ENCODE measurements at regions not wholly inside any gene's neighbourhood (a gene's known extent, or its start where the extent isn't known, plus 50 kb on each side); places are given as distances from the start of the nearest gene placed in this dataset.

- H3K4me3 ChIP-seq (ENCODE audit: low read depth, low read length): no peak overlapping the region
- no peak for TF ChIP-seq CTCF (IDR thresholded peaks at IDR 0.05; ENCODE audit: low read depth, low read length)
Observed at GRCh38 chr7:17680026-17680425, 260.3 kb downstream of the SNX13 start.

GRCh38 chr7:17680943-17681351 lies 259.3 kb downstream of the SNX13 start:
- H3K4me3 ChIP-seq (ENCODE audit: low read depth, low read length): no peak overlapping the region
- no peak; the same call in 1 of the 2 replicates for TF ChIP-seq CTCF (IDR thresholded peaks at IDR 0.05; ENCODE audit: low read depth, low read length)

GRCh38 chr7:17681965-17682364 lies 258.3 kb downstream of the SNX13 start:
- H3K4me3 ChIP-seq (ENCODE audit: low read depth, low read length): no peak overlapping the region
- TF ChIP-seq CTCF (IDR thresholded peaks at IDR 0.05; ENCODE audit: low read depth, low read length): no peak

GRCh38 chr7:17682586-17682985 lies 257.7 kb downstream of the SNX13 start:
- H3K4me3 ChIP-seq (ENCODE audit: low read depth, low read length): no peak overlapping the region
- no peak for TF ChIP-seq CTCF (IDR thresholded peaks at IDR 0.05; ENCODE audit: low read depth, low read length)

- H3K4me3 ChIP-seq (ENCODE audit: low read depth, low read length): no peak overlapping the region
- TF ChIP-seq CTCF (IDR thresholded peaks at IDR 0.05; ENCODE audit: low read depth, low read length): no peak
Observed at GRCh38 chr7:17685141-17685540, 255.2 kb downstream of the SNX13 start.

GRCh38 chr7:17687361-17687760 lies 252.9 kb downstream of the SNX13 start:
- no peak overlapping the region for H3K4me3 ChIP-seq (ENCODE audit: low read depth, low read length)
- no peak for TF ChIP-seq CTCF (IDR thresholded peaks at IDR 0.05; ENCODE audit: low read depth, low read length)

- no peak for TF ChIP-seq CTCF (IDR thresholded peaks at IDR 0.05; ENCODE audit: low read depth, low read length)
- H3K4me3 ChIP-seq (ENCODE audit: low read depth, low read length): no peak overlapping the region
Observed at GRCh38 chr7:17689361-17689902, 250.9 kb downstream of the SNX13 start.
